GM21737 (cell line): ENCODE measurements at regions not wholly inside any gene's neighbourhood (a gene's known extent, or its start where the extent isn't known, plus 50 kb on each side); places are given as distances from the start of the nearest gene placed in this dataset.

ENCODE experiments used
- ATAC-seq: cut with Tn5 transposase; IDR thresholded peaks from one replicate; pipeline ENCODE4 v1.9.1; 2021; ENCODE audit warnings: mild to moderate bottlenecking, moderate library complexity; ENCODE audit not compliant: unreplicated experiment

DNA sequence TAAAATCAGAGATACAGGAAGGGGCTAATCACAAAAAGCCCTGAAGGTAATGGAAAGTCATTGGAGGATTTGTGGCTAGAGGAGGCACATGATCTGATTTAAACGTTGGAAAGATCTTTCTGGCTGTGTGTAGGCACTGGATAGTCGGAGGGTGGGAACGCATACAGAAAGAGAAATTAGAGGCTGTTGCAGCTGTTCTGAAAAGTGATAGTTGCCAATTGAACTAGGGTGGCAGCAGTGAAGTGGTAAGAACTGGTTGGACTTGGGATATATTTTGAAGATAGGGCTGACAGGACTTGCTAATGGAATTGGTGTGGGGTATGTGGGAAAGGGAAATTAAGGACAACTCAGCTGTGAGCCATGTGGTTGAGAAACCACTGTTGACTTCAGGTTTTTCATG lies 223.6 kb downstream of the OGFRL1 start:
- no peak for ATAC-seq

DNA sequence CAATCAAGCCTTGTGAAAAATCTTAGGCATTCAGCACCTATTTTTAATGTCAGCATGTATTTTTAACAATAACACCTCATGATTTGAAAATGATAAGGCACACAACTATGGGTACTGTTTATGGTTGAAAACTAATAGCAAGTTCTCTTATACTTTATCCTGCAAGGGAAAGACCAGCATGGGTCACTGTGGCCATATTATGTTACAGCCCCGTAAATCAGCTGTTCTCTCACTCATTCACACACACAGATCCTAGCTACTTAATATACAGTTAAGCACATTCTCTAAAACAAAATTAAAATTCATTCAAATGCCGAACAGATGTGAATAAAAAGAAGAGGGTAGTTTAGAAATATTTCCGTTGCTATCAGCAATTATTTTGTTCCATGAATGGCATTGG lies 224.4 kb downstream of the OGFRL1 start:
- ATAC-seq: no peak

DNA sequence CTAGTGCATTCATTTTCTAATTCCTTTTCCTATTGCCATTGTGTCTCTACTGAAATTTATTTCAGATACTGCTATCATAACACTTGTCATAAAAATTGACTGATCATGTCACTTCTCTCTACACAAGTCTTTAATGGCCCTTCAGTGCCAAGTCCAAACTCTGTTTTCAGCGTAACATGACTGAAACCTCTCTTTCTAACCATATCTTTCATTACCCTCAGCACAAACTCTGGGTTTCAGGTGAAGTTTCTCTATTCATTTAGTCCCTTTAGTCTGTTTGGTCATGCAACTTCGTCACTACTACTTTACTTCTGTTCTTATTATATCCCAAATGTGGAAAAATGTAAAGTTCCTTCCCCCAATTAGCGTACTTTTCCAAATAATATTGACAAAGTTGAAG lies 234.9 kb downstream of the OGFRL1 start:
- ATAC-seq: no peak

DNA sequence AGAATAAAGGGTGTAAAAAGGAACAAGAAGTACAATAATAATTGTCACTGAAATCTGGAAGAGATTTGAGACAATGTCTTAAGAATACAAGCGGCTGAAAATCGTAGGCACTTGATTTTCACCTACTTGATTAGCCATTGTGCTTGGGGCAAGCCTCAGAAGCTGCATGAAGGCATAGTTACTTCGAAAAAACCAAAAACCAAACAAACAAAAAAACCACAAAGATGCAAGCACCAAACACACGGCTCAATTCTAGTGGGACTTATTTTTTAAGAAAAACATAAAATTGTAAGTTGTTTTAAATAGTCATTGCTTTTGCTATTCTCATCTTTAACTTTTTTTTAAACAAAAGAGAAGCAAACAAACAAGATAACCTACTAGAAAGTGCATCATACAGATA lies 235.6 kb downstream of the OGFRL1 start:
- no peak for ATAC-seq

DNA sequence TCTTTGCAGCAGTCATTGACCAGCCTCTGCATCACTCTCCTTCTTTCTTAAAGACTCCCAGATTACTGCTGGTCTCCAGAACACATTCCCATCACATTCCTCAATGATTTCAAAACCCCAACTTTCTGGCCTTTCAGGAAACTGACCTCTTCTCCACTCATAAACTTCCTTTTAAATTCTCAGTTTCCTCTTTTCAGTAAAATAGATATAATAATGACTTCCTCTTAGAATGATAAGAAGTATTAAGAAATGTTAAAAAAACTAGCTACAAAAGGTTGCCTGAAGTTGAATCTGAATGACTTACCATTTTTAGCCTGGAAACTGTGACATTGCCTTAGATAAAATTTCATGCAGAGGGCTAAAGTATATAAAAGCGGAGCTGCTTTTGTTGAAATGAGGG lies 239.3 kb downstream of the OGFRL1 start:
- ATAC-seq: no peak

DNA sequence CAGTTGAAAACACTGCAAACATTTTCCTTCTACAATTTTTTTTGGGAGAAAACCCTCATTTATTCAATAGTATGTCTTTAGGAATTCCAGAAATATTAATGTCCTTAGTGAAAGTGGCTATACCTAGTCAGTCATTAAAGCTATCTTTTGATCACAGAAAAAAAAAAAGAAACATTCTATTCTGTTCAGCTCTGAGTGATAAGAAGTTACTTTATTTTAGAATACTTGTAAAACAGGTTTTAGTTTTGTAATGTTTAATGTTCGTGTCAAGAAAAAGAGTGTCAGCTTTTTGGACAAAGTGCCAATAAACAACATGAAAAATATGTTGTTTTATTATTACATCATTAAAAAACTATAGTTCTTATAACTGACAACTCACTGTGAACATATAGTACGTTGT lies 240.4 kb downstream of the OGFRL1 start:
- ATAC-seq: no peak

DNA sequence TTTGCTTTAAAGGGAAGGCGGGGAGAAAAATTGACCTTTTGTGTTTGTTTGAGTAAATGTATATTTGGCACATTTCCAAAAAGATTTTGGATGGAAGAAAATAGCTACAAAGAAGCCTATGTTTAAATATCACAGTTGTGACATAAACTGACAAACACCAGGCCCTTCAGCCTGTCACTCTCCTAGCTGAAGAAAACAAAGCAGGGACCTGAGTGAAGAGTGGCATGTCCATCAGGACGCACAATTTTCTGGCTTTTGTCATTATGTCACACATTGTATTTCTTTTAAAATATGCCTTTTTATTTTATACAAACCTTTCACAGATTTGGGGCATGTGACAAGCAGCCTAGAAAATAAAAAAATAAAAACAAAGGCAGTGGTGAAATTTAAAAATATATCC lies 241.2 kb downstream of the OGFRL1 start:
- ATAC-seq: no peak

DNA sequence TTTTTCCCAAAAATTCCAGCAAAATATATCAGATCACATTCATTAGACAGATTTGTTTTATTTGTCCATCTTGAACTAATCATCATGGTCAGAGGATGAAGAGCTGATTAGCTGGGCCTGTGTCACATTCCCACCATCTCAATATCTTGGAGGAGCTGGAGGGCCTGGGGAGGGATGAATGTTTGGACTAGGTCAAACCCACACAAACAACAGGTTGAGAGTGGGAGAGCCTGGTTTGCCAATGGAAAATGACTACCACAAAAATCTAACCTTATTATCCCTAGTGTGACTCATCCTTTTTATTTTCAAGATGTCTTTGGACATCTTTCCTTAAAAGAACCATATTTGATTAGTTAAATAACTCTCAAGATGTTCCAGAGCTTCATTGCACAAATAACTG lies 242.4 kb downstream of the OGFRL1 start:
- no peak for ATAC-seq

DNA sequence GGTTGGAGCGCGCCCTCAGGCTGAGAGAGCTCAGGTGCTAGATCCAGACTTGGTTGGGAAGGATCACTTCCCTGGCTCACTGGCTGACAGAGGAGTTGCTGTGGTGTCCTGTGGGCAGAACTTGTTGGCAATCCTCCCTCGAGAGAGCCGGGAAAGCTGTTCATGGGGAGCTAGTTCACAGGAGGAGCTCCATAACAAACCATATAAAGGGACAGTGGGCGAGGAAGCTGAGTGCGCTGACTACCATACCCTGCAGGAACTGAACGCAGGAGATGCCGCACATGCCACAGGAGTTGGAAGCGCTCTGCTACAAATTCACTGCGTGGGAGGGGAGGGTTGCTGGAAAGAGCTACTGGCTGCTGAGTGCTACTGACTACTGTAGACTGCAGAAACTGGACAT lies 243.2 kb downstream of the OGFRL1 start:
- no peak for ATAC-seq

DNA sequence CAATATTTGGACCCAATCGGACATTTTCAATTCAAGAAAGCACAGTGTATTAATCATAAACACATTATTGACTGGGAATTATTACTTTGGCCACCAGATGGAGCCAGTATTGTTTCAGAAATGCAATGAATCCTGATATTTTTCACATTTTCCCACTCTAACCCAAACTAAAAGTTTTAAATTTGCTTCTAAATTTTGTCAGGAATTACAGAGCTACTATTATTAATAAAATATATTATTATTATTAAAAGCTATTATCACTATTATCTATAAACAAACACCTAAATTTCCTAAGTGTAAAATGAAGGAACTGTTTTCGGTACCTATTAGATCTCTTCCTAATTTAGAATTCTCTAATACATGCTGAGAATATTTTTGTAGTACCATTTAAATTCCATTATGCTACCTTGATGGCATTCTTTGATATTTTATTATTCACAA lies 245.3 kb downstream of the OGFRL1 start:
- no peak for ATAC-seq

DNA sequence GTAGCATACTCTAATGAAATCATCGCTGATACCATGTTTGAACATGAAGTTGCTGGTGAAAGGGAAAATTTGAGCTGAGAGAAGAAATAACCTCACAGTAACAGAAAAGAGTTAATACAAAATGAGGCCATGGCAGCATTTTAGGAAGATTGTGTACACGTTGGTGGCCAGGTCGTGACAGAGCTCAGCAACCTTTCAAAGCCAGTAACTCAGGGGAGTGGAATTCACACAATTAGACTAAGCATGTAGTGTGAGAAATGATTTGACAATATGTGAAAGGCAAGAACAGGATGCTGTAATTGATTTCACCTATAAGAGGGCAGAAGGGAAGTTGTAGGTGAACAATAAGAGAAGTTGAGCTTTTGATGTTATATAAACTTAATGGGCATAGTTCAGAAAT lies 246.3 kb downstream of the OGFRL1 start:
- ATAC-seq: no peak

DNA sequence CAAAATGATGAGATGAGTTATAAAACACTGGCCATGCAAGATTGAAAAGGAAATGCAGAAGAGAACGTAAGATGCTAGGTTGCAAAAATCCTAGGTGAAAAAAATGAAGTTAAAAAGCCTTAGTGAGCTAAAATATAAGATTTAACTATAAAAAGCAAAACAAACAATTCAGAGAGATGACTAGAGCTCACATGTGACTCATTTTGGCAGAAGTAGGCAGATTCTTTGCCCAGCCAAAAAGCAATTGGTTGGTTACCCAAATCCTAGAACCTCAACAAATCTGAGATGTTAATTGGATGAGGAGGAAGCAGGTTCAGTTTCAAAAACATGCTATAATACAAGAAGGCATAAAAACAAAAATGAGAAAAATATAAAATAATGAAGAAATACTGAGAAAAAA lies 249.1 kb downstream of the OGFRL1 start:
- no peak for ATAC-seq

DNA sequence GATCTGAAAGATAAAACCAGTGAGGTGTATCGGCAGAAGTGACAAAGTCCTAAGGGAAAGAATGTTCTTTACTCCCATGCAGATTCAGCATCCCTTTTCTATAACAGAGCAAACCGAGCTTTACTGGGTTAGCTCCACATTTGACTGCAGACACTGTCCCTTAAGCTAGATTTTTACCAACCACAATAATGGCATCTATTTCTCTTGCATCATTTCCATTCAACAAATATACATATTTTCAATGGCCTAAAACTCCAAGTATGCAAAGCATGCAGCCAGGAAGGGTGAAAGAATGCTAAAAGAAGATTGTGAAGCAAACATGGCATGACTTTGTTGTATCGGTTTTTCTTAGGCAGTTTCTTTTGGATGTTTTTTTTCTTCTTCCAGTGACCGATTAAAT lies 255.4 kb downstream of the OGFRL1 start:
- no peak for ATAC-seq

DNA sequence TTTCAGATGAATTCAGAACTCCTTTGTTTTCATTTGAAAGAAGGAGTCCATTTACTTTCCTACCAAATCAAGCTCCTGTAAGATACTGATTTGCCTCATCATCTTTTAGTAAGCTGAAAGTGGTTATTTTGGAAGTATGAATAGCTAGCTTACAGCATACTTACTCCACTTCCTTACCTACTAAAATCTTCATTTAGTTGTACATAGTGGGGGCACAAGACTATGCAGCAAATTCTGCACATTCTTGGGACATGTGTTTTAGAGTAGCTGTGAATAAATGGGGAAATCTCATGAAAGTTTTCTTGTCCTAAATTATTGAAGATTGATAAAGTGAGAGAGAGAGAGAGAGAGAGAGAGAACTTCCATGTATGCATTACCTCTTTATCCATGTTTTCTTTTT lies 256.3 kb downstream of the OGFRL1 start:
- ATAC-seq: no peak

DNA sequence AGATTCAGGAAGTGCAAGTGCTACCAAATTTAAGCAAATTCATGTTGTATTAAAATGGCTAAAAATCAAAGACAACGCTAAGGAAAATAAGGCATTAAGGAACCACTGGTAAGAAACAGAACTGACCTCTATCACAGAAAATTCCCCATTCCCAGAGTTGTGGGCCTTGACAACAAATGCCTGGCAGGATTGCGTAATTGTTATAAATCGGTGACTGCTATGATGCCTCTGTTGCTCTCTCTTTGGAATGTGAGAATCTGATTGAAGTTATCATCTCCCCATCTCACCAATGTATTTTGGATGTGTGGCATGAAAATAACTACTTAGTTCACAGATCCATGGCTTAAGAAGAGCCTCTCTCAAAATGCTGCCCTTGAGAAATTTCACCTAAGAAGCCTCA lies 257.3 kb downstream of the OGFRL1 start:
- no peak for ATAC-seq

DNA sequence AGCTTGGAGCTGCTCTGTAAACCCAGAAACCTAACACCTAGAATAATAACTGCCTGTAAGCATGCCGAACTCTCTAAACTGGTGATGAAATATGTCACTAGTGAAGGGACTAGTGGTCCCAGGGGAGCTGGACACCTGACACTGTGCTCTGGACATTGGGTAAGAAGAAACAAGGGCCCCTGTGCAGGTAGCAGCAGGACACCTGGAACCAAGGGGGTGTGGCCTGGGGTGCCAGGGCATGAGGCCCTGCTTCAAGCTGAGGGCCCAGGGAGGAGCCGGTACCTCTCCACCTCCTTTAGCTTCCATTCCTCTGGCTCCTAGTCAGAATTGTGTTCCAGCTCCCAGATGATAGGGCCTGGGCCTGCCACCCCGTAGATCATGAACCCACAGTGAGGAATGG lies 263.2 kb downstream of the OGFRL1 start:
- no peak for ATAC-seq

DNA sequence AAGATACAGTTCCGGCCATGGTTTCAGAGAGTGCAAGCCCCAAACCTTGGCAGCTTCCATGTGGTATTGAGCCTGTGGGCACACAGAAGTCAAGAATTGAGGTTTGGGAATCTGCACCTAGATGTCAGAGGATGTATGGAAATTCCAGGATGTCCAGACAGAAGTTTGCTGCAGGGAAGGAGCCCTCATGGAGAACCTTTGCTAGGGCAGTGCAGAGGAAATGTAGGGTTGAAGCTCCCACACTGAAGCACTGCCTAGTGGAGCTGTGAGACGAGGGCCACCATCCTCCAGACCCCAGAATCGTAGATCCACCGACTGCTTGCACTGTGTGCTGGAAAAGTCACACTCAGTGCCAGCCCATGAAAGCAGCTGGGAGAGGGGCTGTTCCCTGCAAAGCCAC lies 267.5 kb downstream of the OGFRL1 start:
- ATAC-seq: no peak

DNA sequence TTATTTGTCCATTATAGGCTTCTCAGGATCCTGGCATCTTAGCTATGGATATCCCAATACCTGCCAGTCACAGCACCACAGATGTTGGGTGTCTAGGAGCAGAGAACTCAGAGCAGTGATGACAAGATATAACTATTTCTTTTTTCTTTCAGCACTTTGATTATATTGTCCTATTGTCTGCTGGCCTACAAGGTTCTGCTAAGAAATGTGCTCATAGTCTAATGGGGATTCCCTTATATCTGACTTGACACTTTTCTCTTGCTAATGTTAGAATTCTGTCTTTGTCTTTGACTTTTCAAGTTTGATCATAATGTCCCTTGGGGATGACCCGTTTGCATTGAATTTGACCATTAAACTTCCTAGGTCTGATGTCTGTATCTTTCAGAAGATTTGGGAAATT lies 270.4 kb downstream of the OGFRL1 start:
- no peak for ATAC-seq

DNA sequence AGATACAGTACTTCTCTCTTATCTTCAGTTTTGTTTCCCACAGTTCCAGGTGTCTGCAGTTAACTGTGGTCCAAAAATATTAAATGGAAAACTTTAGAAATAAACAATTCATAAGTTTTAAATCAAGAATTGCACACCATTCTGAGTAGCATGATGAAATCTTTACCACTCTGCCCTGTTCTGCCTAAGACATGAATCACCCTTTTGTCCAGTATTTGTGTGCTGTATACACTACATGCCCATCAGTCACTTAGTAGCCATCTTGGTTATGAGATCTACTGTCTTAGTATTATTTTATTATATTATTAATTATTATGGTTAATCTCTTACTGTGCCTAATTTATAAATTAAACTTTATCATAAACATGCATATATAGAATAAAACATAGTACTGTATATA lies 279.0 kb downstream of the OGFRL1 start:
- ATAC-seq: no peak

DNA sequence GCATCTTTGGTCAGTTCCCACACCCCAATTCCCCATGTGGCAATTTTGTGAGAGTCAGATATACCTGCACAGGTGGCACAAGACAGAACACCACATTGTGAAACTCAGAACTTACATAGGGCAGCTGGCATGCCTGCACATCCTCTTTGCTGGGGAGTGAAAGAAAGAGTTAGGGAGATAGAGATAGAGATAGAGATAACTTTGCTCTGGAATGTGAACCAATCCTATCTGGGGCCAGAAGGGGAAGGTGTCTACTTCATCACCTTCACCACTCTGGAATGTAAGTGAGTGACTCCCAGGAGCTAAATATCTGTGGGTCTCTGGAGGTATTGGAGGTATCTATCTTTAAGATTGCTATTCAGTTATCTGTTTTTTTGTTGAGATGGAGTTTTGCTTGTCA lies 289.2 kb downstream of the OGFRL1 start:
- ATAC-seq: no peak

DNA sequence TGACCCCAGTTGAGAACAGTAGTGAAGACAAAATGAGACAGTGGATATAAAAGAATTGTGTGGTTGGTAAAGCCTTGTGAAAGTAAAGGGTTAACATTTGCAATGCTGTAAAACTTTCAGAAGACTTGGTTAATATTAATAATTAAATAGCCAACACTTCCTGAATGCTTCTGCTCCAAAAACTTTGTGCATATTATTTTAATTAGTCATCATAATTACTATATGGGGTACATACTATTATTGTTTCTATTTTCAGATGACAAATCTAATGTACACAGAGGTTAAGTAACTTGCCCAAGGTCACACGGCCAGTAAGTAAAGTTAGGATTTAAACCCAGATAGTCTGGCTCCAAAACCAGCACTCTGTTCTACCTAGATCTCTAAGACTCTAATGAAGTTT lies 291.3 kb downstream of the OGFRL1 start:
- ATAC-seq: no peak

DNA sequence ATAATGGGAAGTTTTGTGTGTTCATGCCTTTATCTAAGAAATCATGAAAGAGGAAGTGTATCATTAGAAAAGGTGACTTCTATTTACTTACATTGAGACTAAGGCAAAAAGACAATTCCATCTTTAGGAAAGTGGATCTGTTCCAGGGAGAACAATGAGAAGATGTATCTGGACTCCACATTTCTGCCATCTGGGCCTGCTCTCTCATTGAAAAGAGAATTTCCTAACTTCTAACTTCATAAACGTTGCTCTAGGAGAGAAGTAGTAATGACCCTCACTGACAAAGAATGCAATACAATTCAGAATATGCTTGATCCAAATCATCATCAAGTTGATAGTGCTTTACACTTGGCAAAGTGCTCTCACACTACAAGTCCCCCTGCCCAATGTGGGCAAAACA lies 294.2 kb downstream of the OGFRL1 start:
- no peak for ATAC-seq

DNA sequence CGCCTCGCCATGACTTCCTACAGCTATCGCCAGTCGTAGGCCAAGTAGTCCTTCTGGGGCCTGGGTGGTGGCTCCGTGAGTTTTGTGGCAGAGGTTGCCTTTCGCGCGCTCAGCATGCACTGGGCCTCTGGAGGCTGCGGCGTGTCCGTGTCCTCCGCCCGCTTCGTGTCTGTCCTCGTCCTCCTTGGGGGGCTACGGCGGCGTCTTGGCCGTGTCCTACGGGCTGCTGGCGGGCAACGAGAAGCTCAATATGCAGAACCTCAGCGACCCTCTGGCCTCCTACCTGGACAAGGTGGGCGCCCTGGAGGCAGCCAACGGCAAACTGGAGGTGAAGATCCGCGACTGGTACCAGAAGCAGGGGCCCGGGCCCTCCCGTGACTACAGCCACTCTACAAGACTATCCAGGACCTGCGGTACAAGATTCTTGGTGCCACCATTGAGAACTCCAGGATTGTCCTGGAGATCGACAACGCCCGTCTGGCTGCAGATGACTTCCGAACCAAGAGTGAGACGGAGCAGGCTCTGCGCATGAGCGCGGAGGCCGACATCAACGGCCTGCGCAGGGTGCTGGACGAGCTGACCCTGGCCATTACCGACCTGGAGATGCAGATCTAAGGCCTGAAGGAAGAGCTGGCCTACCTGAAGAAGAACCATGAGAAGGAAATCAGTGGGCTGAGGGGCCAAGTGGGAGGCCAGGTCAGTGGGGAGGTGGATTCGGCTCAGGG lies 296.3 kb downstream of the OGFRL1 start:
- ATAC-seq: no peak
